ENCODE measurements at regions not wholly inside any gene's neighbourhood (a gene's known extent, or its start where the extent isn't known, plus 50 kb on each side); places are given as distances from the start of the nearest gene placed in this dataset.
"Not testable (repeated sequence)": the region's sequence is repeated elsewhere in the genome, so short reads cannot be mapped to it uniquely, and the experiment has no call there.

- H3K4me3 ChIP-seq (ENCODE audit: low read depth, low read length), result no peak overlapping the region
- TF ChIP-seq CTCF (IDR thresholded peaks at IDR 0.05; ENCODE audit: insufficient read depth, low read length), result no peak
- no peak for DNase-seq (ENCODE audit: low read depth)
Measured at GRCh38 chr21:22363504-22363903, 1365.3 kb downstream of the NCAM2 start.

GRCh38 chr21:22364163-22364562 is 1366.0 kb downstream of the NCAM2 start:
- TF ChIP-seq CTCF (IDR thresholded peaks at IDR 0.05; ENCODE audit: insufficient read depth, low read length), result no peak
- no peak overlapping the region for H3K4me3 ChIP-seq (ENCODE audit: low read depth, low read length)
- DNase-seq (ENCODE audit: low read depth), result no peak

- TF ChIP-seq CTCF (IDR thresholded peaks at IDR 0.05; ENCODE audit: insufficient read depth, low read length), result no peak
- H3K4me3 ChIP-seq (ENCODE audit: low read depth, low read length), result no peak overlapping the region
- DNase-seq (ENCODE audit: low read depth), result no peak
Measured at GRCh38 chr21:22374218-22374969, 1376.2 kb downstream of the NCAM2 start.

GRCh38 chr21:22377795-22378194 is 1379.6 kb downstream of the NCAM2 start:
- DNase-seq (ENCODE audit: low read depth), result not testable (repeated sequence)

GRCh38 chr21:22393324-22393723 is 1395.1 kb downstream of the NCAM2 start:
- TF ChIP-seq CTCF (IDR thresholded peaks at IDR 0.05; ENCODE audit: insufficient read depth, low read length), result no peak
- no peak overlapping the region for H3K4me3 ChIP-seq (ENCODE audit: low read depth, low read length)
- DNase-seq (ENCODE audit: low read depth), result no peak

More at GRCh38 chr21:22377795-22378194, 1379.6 kb downstream of the NCAM2 start:
- not testable (repeated sequence) for H3K4me3 ChIP-seq (ENCODE audit: low read depth, low read length)

- no peak overlapping the region for H3K4me3 ChIP-seq (ENCODE audit: low read depth, low read length)
- TF ChIP-seq CTCF (IDR thresholded peaks at IDR 0.05; ENCODE audit: insufficient read depth, low read length), result no peak
- no peak for DNase-seq (ENCODE audit: low read depth)
Measured at GRCh38 chr21:22395965-22396364, 1397.8 kb downstream of the NCAM2 start.

- TF ChIP-seq CTCF (IDR thresholded peaks at IDR 0.05; ENCODE audit: insufficient read depth, low read length), result no peak
- DNase-seq (ENCODE audit: low read depth), result no peak
- H3K4me3 ChIP-seq (ENCODE audit: low read depth, low read length), result no peak overlapping the region
Measured at GRCh38 chr21:22399681-22400514, 1401.7 kb downstream of the NCAM2 start.

Data from fibroblast of the aortic adventitia (primary cell).